Esophagus squamous epithelium (tissue), 4 donors: ENCODE measurements at regions not wholly inside any gene's neighbourhood (a gene's known extent, or its start where the extent isn't known, plus 50 kb on each side); places are given as distances from the start of the nearest gene placed in this dataset.

Source experiments
- POLR2A ChIP-seq, 4 donors: fragments of 450-650 bp; IDR thresholded peaks; one replicate each; pipeline ENCODE4 v1.6.1; 2017; ENCODE audit warnings: antibody characterized with exemption in 4 of 4, mild to moderate bottlenecking in 4 of 4, moderate library complexity in 3 of 4
- TF ChIP-seq, protein P1 (sequence below), 6 experiments: fragments of 450-650 bp in 4 of 6; fragments of 200-600 bp in 2 of 6; sonication (generic) in 2 of 6; IDR thresholded peaks; one replicate each; pipeline ENCODE4 v1.5.1; 2016 to 2019; ENCODE audit warnings: antibody characterized with exemption in 6 of 6, mild to moderate bottlenecking in 4 of 6, moderate library complexity in 4 of 6

DNA sequence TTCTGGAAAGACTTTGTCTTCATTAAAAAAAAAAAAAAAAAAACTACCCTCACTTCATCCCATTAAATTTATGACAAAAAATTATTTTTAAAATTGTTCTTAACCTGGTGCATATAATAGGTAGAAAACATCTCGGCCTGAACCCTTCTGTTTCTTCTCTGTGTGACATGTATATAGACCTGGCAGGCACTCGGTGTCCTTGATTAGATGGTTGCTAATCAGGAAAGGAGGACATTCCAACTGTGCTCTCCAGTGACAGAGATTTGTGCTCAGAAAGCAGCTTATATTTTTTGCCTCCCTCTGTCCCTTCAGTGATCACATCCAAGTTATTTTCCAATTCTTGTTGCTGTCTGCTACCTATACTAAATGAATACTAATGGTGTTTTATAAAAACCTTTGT, 355.6 kb downstream of the CBLL2 start:
- TF ChIP-seq, protein P1, sequence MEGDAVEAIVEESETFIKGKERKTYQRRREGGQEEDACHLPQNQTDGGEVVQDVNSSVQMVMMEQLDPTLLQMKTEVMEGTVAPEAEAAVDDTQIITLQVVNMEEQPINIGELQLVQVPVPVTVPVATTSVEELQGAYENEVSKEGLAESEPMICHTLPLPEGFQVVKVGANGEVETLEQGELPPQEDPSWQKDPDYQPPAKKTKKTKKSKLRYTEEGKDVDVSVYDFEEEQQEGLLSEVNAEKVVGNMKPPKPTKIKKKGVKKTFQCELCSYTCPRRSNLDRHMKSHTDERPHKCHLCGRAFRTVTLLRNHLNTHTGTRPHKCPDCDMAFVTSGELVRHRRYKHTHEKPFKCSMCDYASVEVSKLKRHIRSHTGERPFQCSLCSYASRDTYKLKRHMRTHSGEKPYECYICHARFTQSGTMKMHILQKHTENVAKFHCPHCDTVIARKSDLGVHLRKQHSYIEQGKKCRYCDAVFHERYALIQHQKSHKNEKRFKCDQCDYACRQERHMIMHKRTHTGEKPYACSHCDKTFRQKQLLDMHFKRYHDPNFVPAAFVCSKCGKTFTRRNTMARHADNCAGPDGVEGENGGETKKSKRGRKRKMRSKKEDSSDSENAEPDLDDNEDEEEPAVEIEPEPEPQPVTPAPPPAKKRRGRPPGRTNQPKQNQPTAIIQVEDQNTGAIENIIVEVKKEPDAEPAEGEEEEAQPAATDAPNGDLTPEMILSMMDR (IDR thresholded peaks at IDR 0.05) = no peak
- no peak for TF ChIP-seq POLR2A (IDR thresholded peaks at IDR 0.05)
